ENCODE measurements at regions not wholly inside any gene's neighbourhood (a gene's known extent, or its start where the extent isn't known, plus 50 kb on each side); places are given as distances from the start of the nearest gene placed in this dataset.

DNA sequence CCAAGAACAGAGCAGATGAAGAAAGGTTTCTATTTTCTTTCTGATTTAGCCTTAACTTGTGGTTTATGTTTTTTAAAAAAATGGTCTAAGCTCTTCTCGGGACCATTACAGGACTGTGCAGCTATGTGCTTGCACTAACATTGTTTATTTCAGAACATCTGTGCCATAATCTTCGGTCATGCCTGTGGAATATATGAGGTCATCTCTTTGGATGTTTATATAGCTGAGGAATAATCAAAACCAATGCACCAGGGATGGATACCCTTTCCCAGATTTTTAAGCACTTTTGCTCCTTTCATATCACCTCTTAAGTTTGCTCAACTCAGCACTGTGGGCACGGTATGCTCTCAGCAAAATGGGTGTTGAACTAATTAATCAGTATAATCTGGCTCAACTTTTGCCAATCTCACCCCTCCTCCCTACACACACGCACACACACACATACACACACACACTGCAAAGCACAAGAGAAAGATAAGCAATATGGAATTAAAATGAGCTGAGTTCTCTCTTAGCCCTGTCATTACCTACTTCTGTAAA lies 268.5 kb upstream of the TMC3 start:
- TF ChIP-seq POLR2AphosphoS5 (IDR thresholded peaks at IDR 0.05; ENCODE audit: low read depth, low read length) (no peak), SIN3A (IDR thresholded peaks at IDR 0.05; ENCODE audit: borderline replicate concordance, insufficient read depth, low read depth, low read length) (no peak), TCF7L2 (IDR thresholded peaks at IDR 0.05; ENCODE audit: low read depth, low read length) (no peak)
- TF ChIP-seq, protein P1, sequence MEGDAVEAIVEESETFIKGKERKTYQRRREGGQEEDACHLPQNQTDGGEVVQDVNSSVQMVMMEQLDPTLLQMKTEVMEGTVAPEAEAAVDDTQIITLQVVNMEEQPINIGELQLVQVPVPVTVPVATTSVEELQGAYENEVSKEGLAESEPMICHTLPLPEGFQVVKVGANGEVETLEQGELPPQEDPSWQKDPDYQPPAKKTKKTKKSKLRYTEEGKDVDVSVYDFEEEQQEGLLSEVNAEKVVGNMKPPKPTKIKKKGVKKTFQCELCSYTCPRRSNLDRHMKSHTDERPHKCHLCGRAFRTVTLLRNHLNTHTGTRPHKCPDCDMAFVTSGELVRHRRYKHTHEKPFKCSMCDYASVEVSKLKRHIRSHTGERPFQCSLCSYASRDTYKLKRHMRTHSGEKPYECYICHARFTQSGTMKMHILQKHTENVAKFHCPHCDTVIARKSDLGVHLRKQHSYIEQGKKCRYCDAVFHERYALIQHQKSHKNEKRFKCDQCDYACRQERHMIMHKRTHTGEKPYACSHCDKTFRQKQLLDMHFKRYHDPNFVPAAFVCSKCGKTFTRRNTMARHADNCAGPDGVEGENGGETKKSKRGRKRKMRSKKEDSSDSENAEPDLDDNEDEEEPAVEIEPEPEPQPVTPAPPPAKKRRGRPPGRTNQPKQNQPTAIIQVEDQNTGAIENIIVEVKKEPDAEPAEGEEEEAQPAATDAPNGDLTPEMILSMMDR (IDR thresholded peaks at IDR 0.05): no peak
- TF ChIP-seq, protein P2, sequence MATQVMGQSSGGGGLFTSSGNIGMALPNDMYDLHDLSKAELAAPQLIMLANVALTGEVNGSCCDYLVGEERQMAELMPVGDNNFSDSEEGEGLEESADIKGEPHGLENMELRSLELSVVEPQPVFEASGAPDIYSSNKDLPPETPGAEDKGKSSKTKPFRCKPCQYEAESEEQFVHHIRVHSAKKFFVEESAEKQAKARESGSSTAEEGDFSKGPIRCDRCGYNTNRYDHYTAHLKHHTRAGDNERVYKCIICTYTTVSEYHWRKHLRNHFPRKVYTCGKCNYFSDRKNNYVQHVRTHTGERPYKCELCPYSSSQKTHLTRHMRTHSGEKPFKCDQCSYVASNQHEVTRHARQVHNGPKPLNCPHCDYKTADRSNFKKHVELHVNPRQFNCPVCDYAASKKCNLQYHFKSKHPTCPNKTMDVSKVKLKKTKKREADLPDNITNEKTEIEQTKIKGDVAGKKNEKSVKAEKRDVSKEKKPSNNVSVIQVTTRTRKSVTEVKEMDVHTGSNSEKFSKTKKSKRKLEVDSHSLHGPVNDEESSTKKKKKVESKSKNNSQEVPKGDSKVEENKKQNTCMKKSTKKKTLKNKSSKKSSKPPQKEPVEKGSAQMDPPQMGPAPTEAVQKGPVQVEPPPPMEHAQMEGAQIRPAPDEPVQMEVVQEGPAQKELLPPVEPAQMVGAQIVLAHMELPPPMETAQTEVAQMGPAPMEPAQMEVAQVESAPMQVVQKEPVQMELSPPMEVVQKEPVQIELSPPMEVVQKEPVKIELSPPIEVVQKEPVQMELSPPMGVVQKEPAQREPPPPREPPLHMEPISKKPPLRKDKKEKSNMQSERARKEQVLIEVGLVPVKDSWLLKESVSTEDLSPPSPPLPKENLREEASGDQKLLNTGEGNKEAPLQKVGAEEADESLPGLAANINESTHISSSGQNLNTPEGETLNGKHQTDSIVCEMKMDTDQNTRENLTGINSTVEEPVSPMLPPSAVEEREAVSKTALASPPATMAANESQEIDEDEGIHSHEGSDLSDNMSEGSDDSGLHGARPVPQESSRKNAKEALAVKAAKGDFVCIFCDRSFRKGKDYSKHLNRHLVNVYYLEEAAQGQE (IDR thresholded peaks at IDR 0.05; ENCODE audit: insufficient read depth in 1 of 2, low read depth in 2 of 2, low read length in 1 of 2): no peak
